T-helper 1 cell treated with Interleukin-12 subunit alpha and Interleukin-12 subunit beta and Interleukin-4 antibody, amounts not matched to agents 30 ng/mL and 1 ng/mL, for 36 hours (primary cell): ENCODE measurements at regions not wholly inside any gene's neighbourhood (a gene's known extent, or its start where the extent isn't known, plus 50 kb on each side); places are given as distances from the start of the nearest gene placed in this dataset.
"Not testable (repeated sequence)": the region's sequence is repeated elsewhere in the genome, so short reads cannot be mapped to it uniquely, and the experiment has no call there.

ENCODE experiments used
- intact Hi-C: fragments of 100-400 bp; cut with micrococcal nuclease; formaldehyde crosslinking; loops from one replicate; pipeline ENCODE4 v1.15.1; 2024

GRCh38 chr1:104933846-104934245 lies 1184.1 kb downstream of the AMY1C start:
- intact Hi-C loops = no loop called here

- intact Hi-C loops = no loop called here
Observed at GRCh38 chr1:104945406-104945805, 1195.7 kb downstream of the AMY1C start.

GRCh38 chr1:104946558-104947210 lies 1197.0 kb downstream of the AMY1C start:
- intact Hi-C loops = no loop called here

GRCh38 chr1:104953555-104953954 lies 1203.9 kb downstream of the AMY1C start:
- intact Hi-C loops = no loop called here

- intact Hi-C loops = no loop called here
Observed at GRCh38 chr1:104973516-104973915, 1223.8 kb downstream of the AMY1C start.

- intact Hi-C loops = no loop called here
Observed at GRCh38 chr1:104979651-104980050, 1230.0 kb downstream of the AMY1C start.

GRCh38 chr1:104987210-104987609 lies 1237.5 kb downstream of the AMY1C start:
- intact Hi-C loops = no loop called here

GRCh38 chr1:104989012-104989411 lies 1239.3 kb downstream of the AMY1C start:
- intact Hi-C loops = no loop called here

- intact Hi-C loops = no loop called here
Observed at GRCh38 chr1:104991702-104992101, 1242.0 kb downstream of the AMY1C start.

GRCh38 chr1:105000793-105001192 lies 1251.1 kb downstream of the AMY1C start:
- intact Hi-C loops = no loop called here

GRCh38 chr1:105004515-105004914 lies 1254.8 kb downstream of the AMY1C start:
- intact Hi-C loops = no loop called here

- intact Hi-C loops = no loop called here
Observed at GRCh38 chr1:105005594-105006195, 1256.0 kb downstream of the AMY1C start.

GRCh38 chr1:105017587-105017986 lies 1267.9 kb downstream of the AMY1C start:
- intact Hi-C loops = no loop called here

- intact Hi-C loops = no loop called here
Observed at GRCh38 chr1:105023719-105024118, 1274.0 kb downstream of the AMY1C start.

- intact Hi-C loops = no loop called here
Observed at GRCh38 chr1:105027838-105028471, 1278.3 kb downstream of the AMY1C start.

- intact Hi-C loops = no loop called here
Observed at GRCh38 chr1:105072446-105072845, 1322.7 kb downstream of the AMY1C start.

GRCh38 chr1:105072850-105073249 lies 1323.2 kb downstream of the AMY1C start:
- intact Hi-C loops = no loop called here

GRCh38 chr1:105073660-105074059 lies 1324.0 kb downstream of the AMY1C start:
- intact Hi-C loops = no loop called here

GRCh38 chr1:105083611-105084010 lies 1333.9 kb downstream of the AMY1C start:
- intact Hi-C loops = no loop called here

GRCh38 chr1:105087506-105087905 lies 1337.8 kb downstream of the AMY1C start:
- intact Hi-C loops = no loop called here

GRCh38 chr1:105088166-105088565 lies 1338.5 kb downstream of the AMY1C start:
- intact Hi-C loops = no loop called here

- intact Hi-C loops = not testable (repeated sequence)
Observed at GRCh38 chr1:105093893-105094292, 1344.2 kb downstream of the AMY1C start.

- intact Hi-C loops = no loop called here
Observed at GRCh38 chr1:105100102-105100501, 1350.4 kb downstream of the AMY1C start.
